ENCODE measurements at regions not wholly inside any gene's neighbourhood (a gene's known extent, or its start where the extent isn't known, plus 50 kb on each side); places are given as distances from the start of the nearest gene placed in this dataset.

- H3K4me1 ChIP-seq: peaks cover 0 to 6% of the 10 kb centered on the region in 2 donors
- TF ChIP-seq, protein P1, sequence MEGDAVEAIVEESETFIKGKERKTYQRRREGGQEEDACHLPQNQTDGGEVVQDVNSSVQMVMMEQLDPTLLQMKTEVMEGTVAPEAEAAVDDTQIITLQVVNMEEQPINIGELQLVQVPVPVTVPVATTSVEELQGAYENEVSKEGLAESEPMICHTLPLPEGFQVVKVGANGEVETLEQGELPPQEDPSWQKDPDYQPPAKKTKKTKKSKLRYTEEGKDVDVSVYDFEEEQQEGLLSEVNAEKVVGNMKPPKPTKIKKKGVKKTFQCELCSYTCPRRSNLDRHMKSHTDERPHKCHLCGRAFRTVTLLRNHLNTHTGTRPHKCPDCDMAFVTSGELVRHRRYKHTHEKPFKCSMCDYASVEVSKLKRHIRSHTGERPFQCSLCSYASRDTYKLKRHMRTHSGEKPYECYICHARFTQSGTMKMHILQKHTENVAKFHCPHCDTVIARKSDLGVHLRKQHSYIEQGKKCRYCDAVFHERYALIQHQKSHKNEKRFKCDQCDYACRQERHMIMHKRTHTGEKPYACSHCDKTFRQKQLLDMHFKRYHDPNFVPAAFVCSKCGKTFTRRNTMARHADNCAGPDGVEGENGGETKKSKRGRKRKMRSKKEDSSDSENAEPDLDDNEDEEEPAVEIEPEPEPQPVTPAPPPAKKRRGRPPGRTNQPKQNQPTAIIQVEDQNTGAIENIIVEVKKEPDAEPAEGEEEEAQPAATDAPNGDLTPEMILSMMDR (IDR thresholded peaks at IDR 0.05): no peak
- DNase-seq: no peak
Observed at GRCh38 chr11:106471276-106471675, 393.8 kb downstream of the AASDHPPT start.

GRCh38 chr11:106473089-106473722 lies 395.7 kb downstream of the AASDHPPT start:
- TF ChIP-seq, protein P1 (IDR thresholded peaks at IDR 0.05): no peak
- H3K27ac ChIP-seq: no peak overlapping the region
- H3K4me3 ChIP-seq: no peak overlapping the region
- no peaks in the 10 kb centered on the region for H3K4me1 ChIP-seq
- H3K9me3 ChIP-seq: peaks cover 0 to 19% of the 10 kb centered on the region in 2 donors
- H3K36me3 ChIP-seq: no peaks in the 10 kb centered on the region
- H3K27me3 ChIP-seq: no peaks in the 10 kb centered on the region
- no peak for DNase-seq
- no peak for ATAC-seq
- intact Hi-C loops (cut with DNase I): no loop called here

More at GRCh38 chr11:106471276-106471675, 393.8 kb downstream of the AASDHPPT start:
- Histone ChIP-seq H3K36me3 (no peaks in the 10 kb centered on the region), H3K9me3 (peaks cover 0 to 17% of the 10 kb centered on the region in 2 donors), H3K27me3 (no peaks in the 10 kb centered on the region), H3K27ac (no peak overlapping the region), H3K4me3 (no peak overlapping the region)
- intact Hi-C loops (cut with DNase I): no loop called here
- no peak for ATAC-seq

- DNase-seq (no peak), ATAC-seq (no peak)
- Histone ChIP-seq H3K27me3 (no peaks in the 10 kb centered on the region), H3K36me3 (no peaks in the 10 kb centered on the region), H3K9me3 (peaks cover 0 to 19% of the 10 kb centered on the region in 2 donors), H3K27ac (no peak overlapping the region), H3K4me1 (no peaks in the 10 kb centered on the region), H3K4me3 (no peak overlapping the region)
- intact Hi-C loops (cut with DNase I): no loop called here
- TF ChIP-seq, protein P1 (IDR thresholded peaks at IDR 0.05): no peak
Observed at GRCh38 chr11:106474274-106474673, 396.8 kb downstream of the AASDHPPT start.

- no peak for DNase-seq
- Histone ChIP-seq H3K9me3 (peaks cover 0 to 19% of the 10 kb centered on the region in 2 donors), H3K4me1 (no peaks in the 10 kb centered on the region), H3K4me3 (no peak overlapping the region), H3K27ac (no peak overlapping the region), H3K36me3 (no peaks in the 10 kb centered on the region), H3K27me3 (no peaks in the 10 kb centered on the region)
- ATAC-seq: no peak
- TF ChIP-seq, protein P1 (IDR thresholded peaks at IDR 0.05): no peak
- intact Hi-C loops (cut with DNase I): no loop called here
Observed at GRCh38 chr11:106475181-106475580, 397.7 kb downstream of the AASDHPPT start.

- ATAC-seq (no peak), DNase-seq (no peak)
- intact Hi-C loops (cut with DNase I): no loop called here
- Histone ChIP-seq H3K4me1 (no peaks in the 10 kb centered on the region), H3K9me3 (peaks cover 0 to 19% of the 10 kb centered on the region in 2 donors), H3K4me3 (no peak overlapping the region), H3K36me3 (no peaks in the 10 kb centered on the region), H3K27ac (no peak overlapping the region), H3K27me3 (no peaks in the 10 kb centered on the region)
- TF ChIP-seq, protein P1 (IDR thresholded peaks at IDR 0.05): no peak
Observed at GRCh38 chr11:106477776-106478175, 400.3 kb downstream of the AASDHPPT start.

All from left lung (tissue), 4 donors.